Heart left ventricle (tissue), 16 donors: ENCODE measurements at regions not wholly inside any gene's neighbourhood (a gene's known extent, or its start where the extent isn't known, plus 50 kb on each side); places are given as distances from the start of the nearest gene placed in this dataset.

Source experiments
- ATAC-seq, 4 donors: fragments of 200-7000 bp; cut with Tn5 transposase; one replicate each; pipeline ENCODE4 v1.9.1; 2020 to 2022; ENCODE audit warnings: moderate library complexity in 4 of 4, mild to moderate bottlenecking in 3 of 4, moderate number of reproducible peaks in 1 of 4
- DNase-seq, 5 donors: peaks; one replicate each; pipeline ENCODE4 v3.0.0-alpha.2; 2020
- H3K27ac ChIP-seq, 12 donors: fragments of 200-600 bp; sonication (generic) in 4 of 12; one replicate each; pipeline versions ENCODE4 v1.5.0 to v1.8.0; 2016 to 2022; ENCODE audit warnings: mild to moderate bottlenecking in 2 of 12
- H3K27me3 ChIP-seq, 9 donors: fragments of 200-600 bp; sonication (generic) in 2 of 9; one replicate each; pipeline versions ENCODE4 v1.5.1 to v1.8.0; 2016 to 2022; ENCODE audit warnings: mild to moderate bottlenecking in 3 of 9
- H3K36me3 ChIP-seq, 9 donors: fragments of 200-600 bp; sonication (generic) in 2 of 9; one replicate each; pipeline versions ENCODE4 v1.5.0 to v1.8.0; 2018 to 2022; ENCODE audit warnings: mild to moderate bottlenecking in 2 of 9
- H3K4me1 ChIP-seq, 12 donors: fragments of 200-600 bp; sonication (generic) in 4 of 12; one replicate each; pipeline versions ENCODE4 v1.5.0 to v1.8.0; 2016 to 2022; ENCODE audit warnings: mild to moderate bottlenecking in 3 of 12
- H3K4me3 ChIP-seq, 12 donors: fragments of 200-600 bp; sonication (generic) in 4 of 12; one replicate each; pipeline versions ENCODE4 v1.5.0 to v1.8.0; 2017 to 2022; ENCODE audit warnings: mild to moderate bottlenecking in 9 of 12, moderate library complexity in 4 of 12
- H3K9me3 ChIP-seq, 12 donors: fragments of 200-600 bp; sonication (generic) in 4 of 12; one replicate each; pipeline versions ENCODE4 v1.5.0 to v1.8.0; 2016 to 2022; ENCODE audit warnings: mild to moderate bottlenecking in 1 of 12
- CTCF ChIP-seq, 12 donors: fragments of 200-600 bp; sonication (generic) in 4 of 12; IDR thresholded peaks; one replicate each; pipeline versions ENCODE4 v1.5.0 to v1.8.0; 2018 to 2022; ENCODE audit warnings: antibody characterized with exemption in 12 of 12, mild to moderate bottlenecking in 5 of 12
- POLR2A ChIP-seq, 2 donors: fragments of 450-650 bp; IDR thresholded peaks; one replicate each; pipeline ENCODE4 v1.6.1; 2017; ENCODE audit warnings: antibody characterized with exemption in 2 of 2, mild to moderate bottlenecking in 2 of 2, moderate library complexity in 2 of 2
- WGBS, 4 donors: extraction: QIAGEN DNeasy Blood & Tissue Kit in 2 of 4; methylation state at CpG; one replicate each; pipeline versions ENCODE4 v1.1.5 to v1.1.7; 2013 to 2018; 5-methylcytosine and 5-hydroxymethylcytosine counted together
- intact Hi-C, 10 donors: fragments of 100-400 bp; cut with DNase I; formaldehyde crosslinking; loops; one replicate each; pipeline versions ENCODE4 v1.11.1 to v1.14.2; 2022
- donor health status: ischemic (EF 13 %, LVEDD 7.1; RV severe dilation, severe dysfunction).
- donor health status: healthy with polysubstance abuse.
- donor health status: DM: no; HTN: yes; CAD: no.
- donor health status: DM: no; HTN: no; CAD: no.
- donor health status: ischemic (EF 25% LVEDD 6.9; RV normal size, moderate dysfunction).
- donor health status: ischemic (EF 25% LVEDD 5.7; RV mildly dilated, moderate dysfunction).
- donor health status: healthy.
- donor health status: DM: yes; HTN: yes; CAD: no.
- donor health status: ischemic (EF 35%, LVEDD 5.7; RV mildly dilated, moderate dysfunction).
- donor health status: nonischemic (EF 11% LVEDD 7.7; RV severe dilation, severe dysfunction).
- donor health status: DM: yes; HTN: yes; CAD: no.
- donor health status: PGD.
- donor health status: ischemic (EF 29% LVEDD 5.4; RV normal size, mild dysfunction).
- donor health status: nonischemic (EF 23%, LVEDD 6.1; RV moderate dilation, normal function).

- WGBS, 4 donors = 84 to 92% (median 89%) methylated on average over 2 of the region's 2 CpGs
- Histone ChIP-seq H3K9me3 (peaks cover 0 to 11% (median 0%) of the 10 kb centered on the region in 12 donors), H3K27me3 (no peaks in the 10 kb centered on the region), H3K4me1 (no peaks in the 10 kb centered on the region), H3K27ac (no peak overlapping the region), H3K36me3 (no peaks in the 10 kb centered on the region), H3K4me3 (no peak overlapping the region)
- DNase-seq (no peak), ATAC-seq (no peak)
- intact Hi-C loops = no loop called here
- TF ChIP-seq POLR2A (IDR thresholded peaks at IDR 0.05) (no peak), CTCF (IDR thresholded peaks at IDR 0.05) (no peak)
Measured at GRCh38 chr13:74661851-74662250, 527.6 kb upstream of the KLF12 start.

- H3K27me3 ChIP-seq = no peaks in the 10 kb centered on the region
- H3K4me1 ChIP-seq = no peaks in the 10 kb centered on the region
- H3K36me3 ChIP-seq = no peaks in the 10 kb centered on the region
- no peak for ATAC-seq
- peaks cover 0 to 11% (median 0%) of the 10 kb centered on the region in 12 donors for H3K9me3 ChIP-seq
- TF ChIP-seq CTCF (IDR thresholded peaks at IDR 0.05) (no peak), POLR2A (IDR thresholded peaks at IDR 0.05) (no peak)
- no peak overlapping the region for H3K27ac ChIP-seq
- 78 to 87% (median 83%) methylated on average over 1 of the region's 1 CpG for WGBS, 4 donors
- H3K4me3 ChIP-seq = no peak overlapping the region
- no peak for DNase-seq
- intact Hi-C loops = no loop called here
Measured at GRCh38 chr13:74657765-74658164, 523.6 kb upstream of the KLF12 start.

DNA sequence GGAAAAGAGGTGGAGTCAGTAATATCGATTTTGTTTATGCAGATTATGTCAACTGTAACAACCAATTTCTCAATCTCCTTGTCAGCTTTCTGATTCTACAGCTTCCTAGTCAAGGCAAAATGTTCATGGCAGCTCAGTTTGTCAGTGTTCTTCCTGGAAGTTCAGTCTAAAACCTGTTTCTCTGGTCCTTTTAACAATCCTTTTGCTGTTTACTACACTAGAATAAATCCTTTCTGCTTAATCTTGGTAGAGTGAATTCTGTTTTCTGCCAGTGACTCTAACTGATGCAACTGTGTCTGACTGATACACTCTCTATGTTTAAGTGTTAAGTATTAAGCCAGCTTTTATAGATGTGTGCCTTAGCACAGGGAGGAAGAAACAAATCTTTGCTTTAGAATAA, 516.9 kb upstream of the KLF12 start:
- Histone ChIP-seq H3K4me3 (no peak overlapping the region), H3K27ac (no peak overlapping the region), H3K9me3 (no peaks in the 10 kb centered on the region), H3K4me1 (peaks cover 0 to under 1% (median 0%) of the 10 kb centered on the region in 12 donors), H3K27me3 (no peaks in the 10 kb centered on the region), H3K36me3 (no peaks in the 10 kb centered on the region)
- 77 to 83% (median 81%) methylated on average over 1 of the region's 1 CpG for WGBS, 4 donors
- ATAC-seq = no peak
- DNase-seq = no peak
- TF ChIP-seq POLR2A (IDR thresholded peaks at IDR 0.05) (no peak), CTCF (IDR thresholded peaks at IDR 0.05) (no peak)
- intact Hi-C loops = no loop called here

DNA sequence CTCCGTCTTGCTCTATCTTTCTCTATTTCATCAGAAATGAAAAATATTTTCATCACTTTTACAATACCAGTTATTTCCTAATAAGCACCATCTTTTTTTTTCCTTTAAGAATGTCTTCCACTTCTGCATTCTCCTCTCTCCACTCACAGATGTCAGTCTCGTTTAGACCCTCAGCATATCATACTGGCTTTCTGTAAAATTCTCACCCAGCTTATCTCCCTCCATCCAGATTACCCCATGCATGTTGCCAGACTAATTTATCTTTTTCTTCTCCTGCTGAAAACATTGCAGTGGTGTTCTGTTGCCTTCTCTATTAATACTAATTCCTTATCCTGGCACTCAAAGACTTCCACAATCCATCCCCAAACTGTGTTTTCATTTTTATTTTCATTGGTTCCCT, 513.8 kb upstream of the KLF12 start:
- TF ChIP-seq POLR2A (IDR thresholded peaks at IDR 0.05) = no peak
- TF ChIP-seq CTCF (IDR thresholded peaks at IDR 0.05) = no peak
- 64 to 67% (median 65%) methylated on average over 2 of the region's 2 CpGs for WGBS, 4 donors
- Histone ChIP-seq H3K36me3 (no peaks in the 10 kb centered on the region), H3K9me3 (no peaks in the 10 kb centered on the region), H3K4me3 (no peak overlapping the region), H3K27me3 (no peaks in the 10 kb centered on the region), H3K27ac (no peak overlapping the region), H3K4me1 (peaks cover 0 to 4% (median 0%) of the 10 kb centered on the region in 12 donors)
- intact Hi-C loops = no loop called here
- no peak for ATAC-seq
- DNase-seq = no peak
